ENCODE measurements at regions not wholly inside any gene's neighbourhood (a gene's known extent, or its start where the extent isn't known, plus 50 kb on each side); places are given as distances from the start of the nearest gene placed in this dataset.

- H3K9ac ChIP-seq, result no peak overlapping the region
- no peak overlapping the region for H3K4me3 ChIP-seq (IDR thresholded peaks at IDR 0.05; ENCODE audit: insufficient read depth, low read depth, low read length)
- H3K27me3 ChIP-seq (ENCODE audit: insufficient read depth, low read depth), result no peaks in the 10 kb centered on the region
- no peak for TF ChIP-seq CTCF (conservative IDR thresholded peaks at IDR 0.05; ENCODE audit: low read depth, low read length)
- no peaks in the 10 kb centered on the region for H3K4me1 ChIP-seq (ENCODE audit: low read depth, poor library complexity, severe bottlenecking)
- H3K36me3 ChIP-seq (ENCODE audit: insufficient read depth), result no peaks in the 10 kb centered on the region
- H3K79me2 ChIP-seq (ENCODE audit: insufficient read depth, low read depth), result no peaks in the 10 kb centered on the region
- no peak overlapping the region for H3K4me2 ChIP-seq
- no peaks in the 10 kb centered on the region for H4K20me1 ChIP-seq (ENCODE audit: insufficient read depth)
- no peak overlapping the region for H3K27ac ChIP-seq
- H2AFZ ChIP-seq (ENCODE audit: low read depth), result no peak overlapping the region
Observed at GRCh38 chr6:144392536-144392935, 107.4 kb downstream of the UTRN start.

DNA sequence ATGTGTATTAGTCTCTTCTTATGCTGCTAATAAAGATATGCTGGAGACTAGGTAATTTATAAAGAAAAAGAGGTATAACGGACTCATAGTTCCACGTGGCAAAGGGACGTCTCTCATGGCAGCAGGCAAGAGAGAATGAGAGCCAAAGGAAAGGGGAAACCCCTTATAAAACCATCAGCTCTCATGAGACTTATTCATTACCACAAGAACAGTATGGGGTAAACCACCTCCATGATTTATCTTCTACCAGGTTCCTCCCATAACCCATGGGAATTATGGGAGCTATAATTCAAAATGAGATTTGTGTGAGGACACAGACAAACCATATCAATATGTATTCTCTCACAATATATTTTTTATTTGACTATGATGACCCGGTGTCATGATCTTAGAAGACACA lies 109.1 kb downstream of the UTRN start:
- Histone ChIP-seq H3K4me2 (no peak overlapping the region), H2AFZ (ENCODE audit: low read depth) (no peak overlapping the region), H3K79me2 (ENCODE audit: insufficient read depth, low read depth) (no peaks in the 10 kb centered on the region), H3K27ac (no peak overlapping the region), H4K20me1 (ENCODE audit: insufficient read depth) (no peaks in the 10 kb centered on the region), H3K4me1 (ENCODE audit: low read depth, poor library complexity, severe bottlenecking) (no peaks in the 10 kb centered on the region), H3K27me3 (ENCODE audit: insufficient read depth, low read depth) (no peaks in the 10 kb centered on the region), H3K9ac (no peak overlapping the region), H3K4me3 (IDR thresholded peaks at IDR 0.05; ENCODE audit: insufficient read depth, low read depth, low read length) (no peak overlapping the region), H3K36me3 (ENCODE audit: insufficient read depth) (no peaks in the 10 kb centered on the region)
- no peak for TF ChIP-seq CTCF (conservative IDR thresholded peaks at IDR 0.05; ENCODE audit: low read depth, low read length)

DNA sequence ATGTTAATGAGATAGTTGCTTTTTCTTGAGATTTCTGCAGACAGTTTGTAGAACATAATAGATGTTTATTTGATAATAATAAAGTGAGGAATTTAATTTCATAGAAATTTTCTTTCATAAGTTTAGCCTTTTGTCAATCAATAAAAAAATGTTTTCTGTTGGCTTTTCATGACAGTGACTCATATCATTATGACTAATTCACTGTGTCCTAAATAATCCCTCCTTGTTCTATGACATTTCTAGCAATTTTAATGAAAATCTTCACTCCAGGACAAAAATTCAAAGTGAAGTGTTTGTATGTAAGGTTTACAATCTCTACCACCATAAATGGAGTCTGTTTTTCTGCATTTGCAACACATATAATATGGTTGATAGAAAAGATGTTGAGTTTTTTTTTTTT lies 109.9 kb downstream of the UTRN start:
- no peak overlapping the region for H3K9ac ChIP-seq
- H3K27me3 ChIP-seq (ENCODE audit: insufficient read depth, low read depth), result no peaks in the 10 kb centered on the region
- no peak for TF ChIP-seq CTCF (conservative IDR thresholded peaks at IDR 0.05; ENCODE audit: low read depth, low read length)
- H3K4me3 ChIP-seq (IDR thresholded peaks at IDR 0.05; ENCODE audit: insufficient read depth, low read depth, low read length), result no peak overlapping the region
- H3K36me3 ChIP-seq (ENCODE audit: insufficient read depth), result no peaks in the 10 kb centered on the region
- no peaks in the 10 kb centered on the region for H4K20me1 ChIP-seq (ENCODE audit: insufficient read depth)
- H3K4me2 ChIP-seq, result no peak overlapping the region
- H3K79me2 ChIP-seq (ENCODE audit: insufficient read depth, low read depth), result no peaks in the 10 kb centered on the region
- H3K27ac ChIP-seq, result no peak overlapping the region
- no peak overlapping the region for H2AFZ ChIP-seq (ENCODE audit: low read depth)
- H3K4me1 ChIP-seq (ENCODE audit: low read depth, poor library complexity, severe bottlenecking), result no peaks in the 10 kb centered on the region

GRCh38 chr6:144395826-144396225 lies 110.7 kb downstream of the UTRN start:
- Histone ChIP-seq H3K27ac (no peak overlapping the region), H3K79me2 (ENCODE audit: insufficient read depth, low read depth) (no peaks in the 10 kb centered on the region), H3K9ac (no peak overlapping the region), H4K20me1 (ENCODE audit: insufficient read depth) (no peaks in the 10 kb centered on the region), H3K36me3 (ENCODE audit: insufficient read depth) (no peaks in the 10 kb centered on the region), H3K27me3 (ENCODE audit: insufficient read depth, low read depth) (no peaks in the 10 kb centered on the region), H2AFZ (ENCODE audit: low read depth) (no peak overlapping the region), H3K4me2 (no peak overlapping the region), H3K4me3 (IDR thresholded peaks at IDR 0.05; ENCODE audit: insufficient read depth, low read depth, low read length) (no peak overlapping the region), H3K4me1 (ENCODE audit: low read depth, poor library complexity, severe bottlenecking) (no peaks in the 10 kb centered on the region)
- no peak for TF ChIP-seq CTCF (conservative IDR thresholded peaks at IDR 0.05; ENCODE audit: low read depth, low read length)

DNA sequence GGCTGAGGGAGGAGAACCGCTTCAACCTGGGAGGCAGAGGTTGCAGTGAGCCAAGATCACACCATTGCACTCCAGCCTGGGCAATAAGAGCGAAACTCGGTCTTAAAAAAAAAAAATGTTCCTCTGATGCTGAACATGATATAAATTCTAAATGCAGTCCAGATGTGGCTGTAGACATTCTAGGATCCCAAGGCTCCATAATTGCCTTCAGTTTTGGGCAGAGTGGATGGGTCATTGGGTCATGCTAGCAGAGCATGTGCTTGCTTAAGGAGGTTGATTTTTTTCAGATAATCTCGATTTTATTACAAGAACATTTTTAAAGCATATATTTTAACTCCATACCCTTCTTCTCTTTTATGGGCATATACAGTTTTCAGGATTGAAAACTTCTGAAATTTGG lies 112.0 kb downstream of the UTRN start:
- no peak overlapping the region for H3K4me3 ChIP-seq (IDR thresholded peaks at IDR 0.05; ENCODE audit: insufficient read depth, low read depth, low read length)
- no peak overlapping the region for H3K4me2 ChIP-seq
- H3K36me3 ChIP-seq (ENCODE audit: insufficient read depth), result no peaks in the 10 kb centered on the region
- no peaks in the 10 kb centered on the region for H4K20me1 ChIP-seq (ENCODE audit: insufficient read depth)
- H3K9ac ChIP-seq, result no peak overlapping the region
- H3K79me2 ChIP-seq (ENCODE audit: insufficient read depth, low read depth), result no peaks in the 10 kb centered on the region
- H3K27ac ChIP-seq, result no peak overlapping the region
- H2AFZ ChIP-seq (ENCODE audit: low read depth), result no peak overlapping the region
- H3K27me3 ChIP-seq (ENCODE audit: insufficient read depth, low read depth), result no peaks in the 10 kb centered on the region
- no peaks in the 10 kb centered on the region for H3K4me1 ChIP-seq (ENCODE audit: low read depth, poor library complexity, severe bottlenecking)
- TF ChIP-seq CTCF (conservative IDR thresholded peaks at IDR 0.05; ENCODE audit: low read depth, low read length), result no peak

All from KMS-11 (cell line).